DOHH2 (cell line): ENCODE measurements at regions not wholly inside any gene's neighbourhood (a gene's known extent, or its start where the extent isn't known, plus 50 kb on each side); places are given as distances from the start of the nearest gene placed in this dataset.

ENCODE experiments used
- H3F3A ChIP-seq: fragments of 200-600 bp; sonication (generic), shearing (Covaris generic); 2 replicates; pipeline ENCODE4 v1.6.0; 2016; ENCODE audit warnings: antibody characterized with exemption, mild to moderate bottlenecking; ENCODE audit not compliant: control insufficient read depth, insufficient read depth
- H3K27ac ChIP-seq: fragments of 200-600 bp; sonication (generic); 2 replicates; pipeline ENCODE4 v1.5.1; 2014; ENCODE audit warnings: low read depth, mild to moderate bottlenecking, low read length, moderate library complexity
- H3K27me3 ChIP-seq: fragments of 200-600 bp; sonication (generic); 2 replicates; pipeline ENCODE4 v1.6.1; 2014; ENCODE audit warnings: mild to moderate bottlenecking, low read length, mixed read lengths; ENCODE audit not compliant: control insufficient read depth
- H3K36me3 ChIP-seq: fragments of 200-600 bp; sonication (generic); 2 replicates; pipeline ENCODE4 v1.6.1; 2014; ENCODE audit warnings: mild to moderate bottlenecking, low read length, moderate library complexity, mixed read lengths; ENCODE audit not compliant: control insufficient read depth
- H3K4me1 ChIP-seq: fragments of 200-600 bp; sonication (generic); 2 replicates; pipeline ENCODE4 v1.6.1; 2014; ENCODE audit warnings: mild to moderate bottlenecking, low read length, mixed read lengths; ENCODE audit not compliant: control insufficient read depth
- H3K4me2 ChIP-seq: fragments of 200-600 bp; sonication (generic); 2 replicates; pipeline ENCODE4 v1.6.0; 2014; ENCODE audit warnings: mild to moderate bottlenecking, low read length, moderate library complexity
- H3K4me3 ChIP-seq: fragments of 200-600 bp; sonication (generic); 2 replicates; pipeline ENCODE4 v1.5.1; 2014; ENCODE audit warnings: mild to moderate bottlenecking, low read length, mixed read lengths
- H3K79me2 ChIP-seq: fragments of 200-600 bp; sonication (generic); 2 replicates; pipeline ENCODE4 v1.6.1; 2014; ENCODE audit warnings: mild to moderate bottlenecking, low read length, mixed read lengths; ENCODE audit not compliant: control insufficient read depth
- H3K9me2 ChIP-seq: fragments of 200-600 bp; sonication (generic); replicated peaks from 2 replicates; pipeline ENCODE4 v1.6.1; 2014; ENCODE audit warnings: mild to moderate bottlenecking, low read length, mixed read lengths; ENCODE audit not compliant: control insufficient read depth
- H3K9me3 ChIP-seq: fragments of 200-600 bp; sonication (generic); 2 replicates; pipeline ENCODE4 v1.6.1; 2014; ENCODE audit warnings: antibody characterized with exemption, low read length, mixed read lengths; ENCODE audit not compliant: control insufficient read depth, insufficient read depth
- H4K20me1 ChIP-seq: fragments of 200-600 bp; sonication (generic); 2 replicates; pipeline ENCODE4 v1.6.0; 2014; ENCODE audit warnings: low read depth, mild to moderate bottlenecking, antibody characterized with exemption, low read length, moderate library complexity; ENCODE audit not compliant: control insufficient read depth, insufficient read depth
- EZH2phosphoT487 ChIP-seq: fragments of 200-600 bp; sonication (generic); IDR thresholded peaks from 2 replicates; pipeline ENCODE4 v1.6.1; 2017; ENCODE audit warnings: borderline replicate concordance, mild to moderate bottlenecking, antibody characterized with exemption, low read length, moderate library complexity, mixed read lengths
- TF ChIP-seq, protein P1 (sequence below): fragments of 200-600 bp; sonication (generic); IDR thresholded peaks from one replicate; pipeline ENCODE4 v1.5.1; 2014; ENCODE audit warnings: antibody characterized with exemption, mild to moderate bottlenecking, low read depth, low read length; ENCODE audit not compliant: poor library complexity, severe bottlenecking

DNA sequence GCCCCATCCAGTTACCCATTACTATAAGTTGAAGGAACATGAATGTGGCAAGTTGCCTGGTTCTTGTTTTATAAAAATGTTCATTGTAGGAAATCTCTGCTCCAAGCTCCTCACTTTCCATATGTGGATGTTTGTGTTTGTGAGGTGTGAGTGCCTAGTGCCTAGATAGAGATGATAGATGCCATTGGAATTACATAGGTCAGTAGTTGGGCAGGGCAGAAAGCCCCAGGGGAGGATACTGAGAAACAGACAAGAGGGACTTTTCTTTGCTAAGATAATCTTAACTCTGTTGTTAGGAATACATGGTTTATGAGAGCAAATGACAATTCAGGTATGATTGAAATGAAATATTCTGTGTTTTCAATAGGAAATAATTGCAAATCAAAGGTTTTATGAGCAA lies 226.3 kb upstream of the GRIP1 start:
- Histone ChIP-seq H3K9me3 (no peaks in the 10 kb centered on the region), H3F3A (peaks cover 13% of the 10 kb centered on the region), H3K4me3 (no peak overlapping the region), H3K27me3 (no peaks in the 10 kb centered on the region), H3K4me2 (no peak overlapping the region), H3K36me3 (no peaks in the 10 kb centered on the region), H3K27ac (no peak overlapping the region), H3K79me2 (0 out of 2 replicates have a peak, but pooled peaks cover under 1% of the 10 kb centered on the region), H4K20me1 (no peaks in the 10 kb centered on the region), H3K9me2 (no peaks in the 10 kb centered on the region), H3K4me1 (peaks cover 43% of the 10 kb centered on the region)
- TF ChIP-seq EZH2phosphoT487: no peak
- TF ChIP-seq, protein P1, sequence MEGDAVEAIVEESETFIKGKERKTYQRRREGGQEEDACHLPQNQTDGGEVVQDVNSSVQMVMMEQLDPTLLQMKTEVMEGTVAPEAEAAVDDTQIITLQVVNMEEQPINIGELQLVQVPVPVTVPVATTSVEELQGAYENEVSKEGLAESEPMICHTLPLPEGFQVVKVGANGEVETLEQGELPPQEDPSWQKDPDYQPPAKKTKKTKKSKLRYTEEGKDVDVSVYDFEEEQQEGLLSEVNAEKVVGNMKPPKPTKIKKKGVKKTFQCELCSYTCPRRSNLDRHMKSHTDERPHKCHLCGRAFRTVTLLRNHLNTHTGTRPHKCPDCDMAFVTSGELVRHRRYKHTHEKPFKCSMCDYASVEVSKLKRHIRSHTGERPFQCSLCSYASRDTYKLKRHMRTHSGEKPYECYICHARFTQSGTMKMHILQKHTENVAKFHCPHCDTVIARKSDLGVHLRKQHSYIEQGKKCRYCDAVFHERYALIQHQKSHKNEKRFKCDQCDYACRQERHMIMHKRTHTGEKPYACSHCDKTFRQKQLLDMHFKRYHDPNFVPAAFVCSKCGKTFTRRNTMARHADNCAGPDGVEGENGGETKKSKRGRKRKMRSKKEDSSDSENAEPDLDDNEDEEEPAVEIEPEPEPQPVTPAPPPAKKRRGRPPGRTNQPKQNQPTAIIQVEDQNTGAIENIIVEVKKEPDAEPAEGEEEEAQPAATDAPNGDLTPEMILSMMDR: no peak

DNA sequence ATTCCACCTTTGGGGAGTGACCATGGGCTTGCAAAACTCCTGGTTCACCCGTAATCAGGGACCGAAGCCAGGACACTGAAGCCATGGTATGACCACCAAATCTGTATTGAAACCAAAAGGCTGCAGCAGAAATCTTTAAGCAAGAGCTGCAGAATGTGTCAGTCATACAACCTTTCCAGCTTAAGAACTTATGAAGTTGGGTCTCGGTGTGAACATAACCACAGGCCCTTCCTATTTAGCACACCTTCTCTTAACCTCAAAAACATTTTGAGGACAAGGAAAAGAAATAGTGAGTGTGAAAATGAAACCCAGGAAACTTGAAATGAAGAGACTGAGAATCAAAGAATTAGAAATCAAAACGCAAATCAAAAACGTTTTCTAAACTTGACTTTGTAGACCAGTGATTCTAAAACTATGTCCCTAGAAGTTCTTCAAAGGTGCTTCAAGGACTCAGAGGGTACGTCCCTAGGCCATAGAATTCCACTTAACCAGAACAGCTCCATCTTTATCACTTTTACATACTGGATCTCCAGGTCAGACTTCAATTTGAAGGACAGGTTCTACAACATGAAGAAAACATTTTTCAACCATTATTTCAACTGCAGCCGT lies 231.6 kb upstream of the GRIP1 start:
- Histone ChIP-seq H3K27me3 (no peaks in the 10 kb centered on the region), H3K36me3 (no peaks in the 10 kb centered on the region), H4K20me1 (no peaks in the 10 kb centered on the region), H3K9me3 (no peaks in the 10 kb centered on the region), H3K27ac (no peak overlapping the region), H3K9me2 (no peaks in the 10 kb centered on the region), H3F3A (no peaks in the 10 kb centered on the region), H3K4me2 (no peak overlapping the region), H3K4me1 (no peaks in the 10 kb centered on the region), H3K79me2 (no peaks in the 10 kb centered on the region; the same call in 1 of the 2 replicates), H3K4me3 (no peak overlapping the region)
- no peak for TF ChIP-seq EZH2phosphoT487
- TF ChIP-seq, protein P1: no peak

- H3K79me2 ChIP-seq: peaks cover 7% of the 10 kb centered on the region; the same call in 1 of the 2 replicates
- H3K27ac ChIP-seq: no peak overlapping the region
- no peaks in the 10 kb centered on the region for H3K36me3 ChIP-seq
- no peaks in the 10 kb centered on the region for H4K20me1 ChIP-seq
- H3K4me1 ChIP-seq: peaks cover 15% of the 10 kb centered on the region
- H3K4me3 ChIP-seq: no peak overlapping the region
- no peaks in the 10 kb centered on the region for H3F3A ChIP-seq
- no peaks in the 10 kb centered on the region for H3K9me3 ChIP-seq
- no peaks in the 10 kb centered on the region for H3K9me2 ChIP-seq
- H3K4me2 ChIP-seq: no peak overlapping the region
- TF ChIP-seq, protein P1: no peak
- TF ChIP-seq EZH2phosphoT487: no peak
- H3K27me3 ChIP-seq: no peaks in the 10 kb centered on the region
Measured at GRCh38 chr12:66915306-66915904, 236.5 kb upstream of the GRIP1 start.
